ENCODE measurements at regions not wholly inside any gene's neighbourhood (a gene's known extent, or its start where the extent isn't known, plus 50 kb on each side); places are given as distances from the start of the nearest gene placed in this dataset.
"Not testable (repeated sequence)": the region's sequence is repeated elsewhere in the genome, so short reads cannot be mapped to it uniquely, and the experiment has no call there.

DNA sequence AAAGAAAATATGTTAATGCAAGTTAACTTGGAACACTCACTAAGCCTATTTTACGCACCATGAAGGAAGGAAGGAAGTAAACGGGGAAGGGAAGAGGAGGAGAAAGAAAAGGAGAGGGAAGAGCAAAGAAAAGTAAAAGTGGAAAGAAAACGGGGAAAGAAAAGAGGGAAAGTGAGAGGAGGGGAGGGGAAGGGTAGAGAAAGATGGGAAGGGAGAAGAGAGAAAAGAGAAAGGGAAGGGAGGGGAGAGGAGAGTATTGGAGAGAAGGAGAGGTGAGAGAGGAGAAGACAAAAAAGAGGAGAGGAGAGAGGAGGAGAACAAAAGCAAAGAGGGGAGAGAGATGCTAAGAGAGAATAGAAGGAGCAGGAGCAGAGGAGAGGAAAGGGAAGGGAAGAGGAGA is 224.1 kb downstream of the SLITRK2 start:
- no peaks in the 10 kb centered on the region for H3K79me1 ChIP-seq (ENCODE audit: insufficient read depth, low read depth, low read length, poor library complexity, severe bottlenecking)
- no peak overlapping the region for H4K91ac ChIP-seq (ENCODE audit: insufficient read length, low read depth, low read length)
- H3K4me2 ChIP-seq (ENCODE audit: insufficient read depth, insufficient read length, low read length), result no peak overlapping the region
- no peak overlapping the region for H2AK5ac ChIP-seq (ENCODE audit: insufficient read length, low read length)
- no peak overlapping the region for H2BK15ac ChIP-seq (ENCODE audit: low read depth, low read length)
- H3K27ac Mint-ChIP-seq, result no peak overlapping the region
- no peaks in the 10 kb centered on the region for H3K27me3 ChIP-seq (ENCODE audit: insufficient read depth, low read length)
- H3K36me3 Mint-ChIP-seq (ENCODE audit: insufficient read depth in 1 of 3, low read depth in 3 of 3), result peaks cover 3 to 17% (median 6%) of the 10 kb centered on the region in 3 experiments; a peak in 6 of 7 replicates
- H3K4me1 ChIP-seq (ENCODE audit: insufficient read depth, low read length), result no peaks in the 10 kb centered on the region
- H3K27me3 Mint-ChIP-seq (ENCODE audit: low read depth), result peaks cover 2% of the 10 kb centered on the region; the same call in 1 of the 2 replicates
- H3K14ac ChIP-seq (ENCODE audit: insufficient read depth, low read length), result no peak overlapping the region
- H2BK12ac ChIP-seq (ENCODE audit: insufficient read length, low read depth, low read length), result no peak overlapping the region
- no peak overlapping the region for H3T11ph ChIP-seq (ENCODE audit: low read length)
- no peak overlapping the region for H2BK5ac ChIP-seq (ENCODE audit: insufficient read length, low read length)
- H2BK120ac ChIP-seq (ENCODE audit: low read depth, low read length, poor library complexity, severe bottlenecking), result no peak overlapping the region
- DNase-seq, result no peak
- H4K8ac ChIP-seq (replicated peaks; ENCODE audit: insufficient read length, low read depth, low read length), result no peak overlapping the region
- H3K23ac ChIP-seq (ENCODE audit: insufficient read length, low read depth, low read length), result no peak overlapping the region
- peaks cover 17% of the 10 kb centered on the region for H3K9me3 ChIP-seq (ENCODE audit: control insufficient read depth, low read depth, low read length)
- no peaks in the 10 kb centered on the region for H3K79me2 ChIP-seq (ENCODE audit: insufficient read depth, low read length)
- TF ChIP-seq, protein P1, sequence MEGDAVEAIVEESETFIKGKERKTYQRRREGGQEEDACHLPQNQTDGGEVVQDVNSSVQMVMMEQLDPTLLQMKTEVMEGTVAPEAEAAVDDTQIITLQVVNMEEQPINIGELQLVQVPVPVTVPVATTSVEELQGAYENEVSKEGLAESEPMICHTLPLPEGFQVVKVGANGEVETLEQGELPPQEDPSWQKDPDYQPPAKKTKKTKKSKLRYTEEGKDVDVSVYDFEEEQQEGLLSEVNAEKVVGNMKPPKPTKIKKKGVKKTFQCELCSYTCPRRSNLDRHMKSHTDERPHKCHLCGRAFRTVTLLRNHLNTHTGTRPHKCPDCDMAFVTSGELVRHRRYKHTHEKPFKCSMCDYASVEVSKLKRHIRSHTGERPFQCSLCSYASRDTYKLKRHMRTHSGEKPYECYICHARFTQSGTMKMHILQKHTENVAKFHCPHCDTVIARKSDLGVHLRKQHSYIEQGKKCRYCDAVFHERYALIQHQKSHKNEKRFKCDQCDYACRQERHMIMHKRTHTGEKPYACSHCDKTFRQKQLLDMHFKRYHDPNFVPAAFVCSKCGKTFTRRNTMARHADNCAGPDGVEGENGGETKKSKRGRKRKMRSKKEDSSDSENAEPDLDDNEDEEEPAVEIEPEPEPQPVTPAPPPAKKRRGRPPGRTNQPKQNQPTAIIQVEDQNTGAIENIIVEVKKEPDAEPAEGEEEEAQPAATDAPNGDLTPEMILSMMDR (conservative IDR thresholded peaks at IDR 0.05), result no peak
- H3K9ac ChIP-seq (ENCODE audit: extremely low read depth, insufficient read length, low read length), result no peak overlapping the region
- no peak overlapping the region for H3K27ac ChIP-seq (ENCODE audit: insufficient read length, low read depth, low read length)
- no peaks in the 10 kb centered on the region for H3K4me1 Mint-ChIP-seq
- H3K18ac ChIP-seq (ENCODE audit: insufficient read length, low read depth, low read length), result no peak overlapping the region
- H3K9me3 Mint-ChIP-seq, result peaks cover 65 to 77% of the 10 kb centered on the region in 2 experiments
- WGBS (ENCODE audit: extremely low coverage, insufficient read length, low lambda C conversion rate), result 91% methylated on average over 1 of the region's 3 CpGs
- no peaks in the 10 kb centered on the region for H4K20me1 ChIP-seq (ENCODE audit: control insufficient read depth, insufficient read depth, insufficient read length)
- no peak overlapping the region for H3K4ac ChIP-seq (ENCODE audit: low read depth, low read length)
- H2AFZ ChIP-seq (ENCODE audit: low read length), result no peak overlapping the region
- H3K56ac ChIP-seq (ENCODE audit: insufficient read length, low read depth, low read length), result no peak overlapping the region
- H3K23me2 ChIP-seq (ENCODE audit: insufficient read length, low read depth, low read length, poor library complexity, severe bottlenecking), result no peaks in the 10 kb centered on the region
- H2BK20ac ChIP-seq (ENCODE audit: low read depth, low read length, poor library complexity, severe bottlenecking), result no peak overlapping the region
- no peak overlapping the region for H3K4me3 Mint-ChIP-seq
- no peak overlapping the region for H4K5ac ChIP-seq (ENCODE audit: insufficient read length, low read depth, low read length)

DNA sequence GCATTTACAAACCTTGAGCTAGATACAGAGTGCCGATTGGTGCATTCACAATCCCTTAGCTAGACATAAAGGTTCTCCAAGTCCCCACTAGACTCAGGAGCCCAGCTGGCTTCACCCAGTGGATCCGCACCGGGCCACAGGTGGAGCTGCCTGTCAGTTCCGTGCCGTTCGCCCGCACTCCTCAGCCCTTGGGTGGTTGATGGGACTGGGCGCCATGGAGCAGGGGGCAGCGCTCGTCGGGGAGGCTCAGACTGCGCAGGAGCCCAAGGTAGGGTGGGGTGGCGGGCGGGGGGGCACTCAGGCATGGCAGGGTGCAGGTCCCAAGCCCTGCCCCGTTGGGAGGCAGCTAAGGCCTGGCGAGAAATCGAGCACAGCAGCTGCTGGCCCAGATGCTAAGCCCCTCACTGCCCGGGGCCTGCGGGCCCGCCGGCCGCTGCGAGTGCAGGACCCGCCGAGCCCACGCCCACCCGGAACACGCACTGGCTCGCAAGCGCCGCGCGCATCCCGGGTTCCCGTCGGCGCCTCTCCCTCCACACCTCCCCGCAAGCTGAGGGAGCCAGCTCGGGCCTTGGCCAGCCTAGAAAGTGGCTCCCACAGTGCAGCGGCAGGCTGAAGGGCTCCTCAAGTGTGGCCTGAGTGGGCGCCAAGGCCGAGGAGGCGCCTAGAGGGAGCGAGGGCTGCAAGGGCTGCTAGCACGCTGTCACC is 228.5 kb downstream of the SLITRK2 start:
- peaks cover 49 to 70% of the 10 kb centered on the region in 2 experiments for H3K9me3 Mint-ChIP-seq

More for the DNA sequence above, 228.5 kb downstream of the SLITRK2 start:
- not testable (repeated sequence) for H2AFZ ChIP-seq (ENCODE audit: low read length); H2BK12ac ChIP-seq (ENCODE audit: insufficient read length, low read depth, low read length); H3K79me2 ChIP-seq (ENCODE audit: insufficient read depth, low read length); H3K4ac ChIP-seq (ENCODE audit: low read depth, low read length); H4K91ac ChIP-seq (ENCODE audit: insufficient read length, low read depth, low read length); H4K20me1 ChIP-seq (ENCODE audit: control insufficient read depth, insufficient read depth, insufficient read length); H3K14ac ChIP-seq (ENCODE audit: insufficient read depth, low read length); H2BK15ac ChIP-seq (ENCODE audit: low read depth, low read length); H3K36me3 Mint-ChIP-seq (ENCODE audit: insufficient read depth in 1 of 3, low read depth in 3 of 3); H3K27ac Mint-ChIP-seq; H3K27me3 ChIP-seq (ENCODE audit: insufficient read depth, low read length); DNase-seq; H3K23ac ChIP-seq (ENCODE audit: insufficient read length, low read depth, low read length); H3T11ph ChIP-seq (ENCODE audit: low read length); H3K9ac ChIP-seq (ENCODE audit: extremely low read depth, insufficient read length, low read length); H3K56ac ChIP-seq (ENCODE audit: insufficient read length, low read depth, low read length); H2BK20ac ChIP-seq (ENCODE audit: low read depth, low read length, poor library complexity, severe bottlenecking); H2BK120ac ChIP-seq (ENCODE audit: low read depth, low read length, poor library complexity, severe bottlenecking); H3K27me3 Mint-ChIP-seq (ENCODE audit: low read depth); H3K18ac ChIP-seq (ENCODE audit: insufficient read length, low read depth, low read length); H3K4me1 Mint-ChIP-seq; H3K27ac ChIP-seq (ENCODE audit: insufficient read length, low read depth, low read length); H3K4me3 Mint-ChIP-seq; H3K79me1 ChIP-seq (ENCODE audit: insufficient read depth, low read depth, low read length, poor library complexity, severe bottlenecking); H4K5ac ChIP-seq (ENCODE audit: insufficient read length, low read depth, low read length); H2BK5ac ChIP-seq (ENCODE audit: insufficient read length, low read length); H3K4me1 ChIP-seq (ENCODE audit: insufficient read depth, low read length); H2AK5ac ChIP-seq (ENCODE audit: insufficient read length, low read length); H3K4me2 ChIP-seq (ENCODE audit: insufficient read depth, insufficient read length, low read length); H3K23me2 ChIP-seq (ENCODE audit: insufficient read length, low read depth, low read length, poor library complexity, severe bottlenecking); H4K8ac ChIP-seq (replicated peaks; ENCODE audit: insufficient read length, low read depth, low read length)
- H3K9me3 ChIP-seq (ENCODE audit: control insufficient read depth, low read depth, low read length), result peaks cover 44% of the 10 kb centered on the region
- no CpG with 5 or more reads among the region's 45 CpGs for whole genome bisulfite sequencing (ENCODE audit: extremely low coverage, insufficient read length, low lambda C conversion rate)

Data from H9 (cell line).